HG02571 (cell line): ENCODE measurements at regions not wholly inside any gene's neighbourhood (a gene's known extent, or its start where the extent isn't known, plus 50 kb on each side); places are given as distances from the start of the nearest gene placed in this dataset.

Experiments used
- ATAC-seq: cut with Tn5 transposase; IDR thresholded peaks from one replicate; pipeline ENCODE4 v1.9.1; 2021; ENCODE audit warnings: mild to moderate bottlenecking, moderate library complexity; ENCODE audit not compliant: unreplicated experiment

DNA sequence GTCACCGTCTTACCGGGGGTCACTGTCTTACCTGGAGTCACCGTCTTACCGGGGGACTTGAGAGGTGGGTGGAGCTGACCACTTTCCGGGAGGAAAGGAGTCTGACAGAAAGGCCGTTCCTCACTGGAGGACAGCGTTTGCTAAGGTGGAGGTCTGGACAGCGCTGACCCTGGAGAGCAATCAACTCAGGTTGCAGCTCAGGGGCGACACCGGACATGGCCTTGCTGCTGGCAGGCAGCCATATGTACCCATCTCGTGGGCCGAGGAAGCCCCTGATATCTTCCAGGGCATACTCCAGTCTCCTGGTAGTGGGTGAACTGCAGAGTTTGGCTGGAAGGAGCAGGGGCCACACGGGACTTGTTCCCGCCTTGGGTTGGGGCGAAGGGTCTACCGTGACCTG is 234.6 kb upstream of the MYT1L start:
- no peak for ATAC-seq

DNA sequence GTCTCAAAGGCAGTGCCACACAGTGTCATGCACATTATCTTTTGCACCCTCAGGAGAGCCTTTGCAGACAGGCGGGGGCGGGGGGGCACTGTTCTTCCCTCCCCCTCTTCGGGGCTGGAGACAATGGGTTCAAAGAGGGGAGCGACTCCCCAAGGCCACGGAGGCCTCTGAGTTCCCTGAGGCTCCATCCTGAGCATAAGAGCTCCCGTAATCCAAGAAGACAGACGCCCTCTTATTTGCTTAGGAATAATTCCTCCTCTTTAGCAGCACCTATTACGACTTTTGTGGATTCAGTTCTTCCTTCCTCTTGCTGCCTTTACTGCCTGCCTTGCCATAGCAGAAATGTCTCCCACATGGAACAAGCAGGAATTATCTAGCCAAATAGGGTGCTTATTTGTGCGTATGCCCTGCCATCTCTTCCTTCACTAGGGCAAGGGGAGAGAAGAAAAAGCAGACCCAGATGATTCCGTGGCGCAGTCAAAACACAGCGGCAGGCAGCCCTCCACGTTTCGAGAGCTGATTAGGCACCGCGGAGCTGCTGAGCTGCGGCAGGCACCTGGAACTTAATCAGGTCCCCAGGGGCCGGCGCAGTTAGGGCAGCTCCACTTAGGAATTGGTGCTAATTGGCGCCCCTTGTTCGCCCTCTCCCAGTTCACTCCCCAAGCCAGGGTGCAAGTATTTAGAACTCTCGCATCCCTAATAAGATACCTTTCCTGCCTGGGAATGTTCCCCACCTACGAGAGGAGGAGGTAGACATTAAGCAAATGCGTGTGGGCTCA is 233.4 kb upstream of the MYT1L start:
- no peak for ATAC-seq

- no peak for ATAC-seq
Measured at GRCh38 chr2:2563309-2563860, 232.3 kb upstream of the MYT1L start.

- ATAC-seq: no peak
Measured at GRCh38 chr2:2562867-2563266, 231.8 kb upstream of the MYT1L start.

DNA sequence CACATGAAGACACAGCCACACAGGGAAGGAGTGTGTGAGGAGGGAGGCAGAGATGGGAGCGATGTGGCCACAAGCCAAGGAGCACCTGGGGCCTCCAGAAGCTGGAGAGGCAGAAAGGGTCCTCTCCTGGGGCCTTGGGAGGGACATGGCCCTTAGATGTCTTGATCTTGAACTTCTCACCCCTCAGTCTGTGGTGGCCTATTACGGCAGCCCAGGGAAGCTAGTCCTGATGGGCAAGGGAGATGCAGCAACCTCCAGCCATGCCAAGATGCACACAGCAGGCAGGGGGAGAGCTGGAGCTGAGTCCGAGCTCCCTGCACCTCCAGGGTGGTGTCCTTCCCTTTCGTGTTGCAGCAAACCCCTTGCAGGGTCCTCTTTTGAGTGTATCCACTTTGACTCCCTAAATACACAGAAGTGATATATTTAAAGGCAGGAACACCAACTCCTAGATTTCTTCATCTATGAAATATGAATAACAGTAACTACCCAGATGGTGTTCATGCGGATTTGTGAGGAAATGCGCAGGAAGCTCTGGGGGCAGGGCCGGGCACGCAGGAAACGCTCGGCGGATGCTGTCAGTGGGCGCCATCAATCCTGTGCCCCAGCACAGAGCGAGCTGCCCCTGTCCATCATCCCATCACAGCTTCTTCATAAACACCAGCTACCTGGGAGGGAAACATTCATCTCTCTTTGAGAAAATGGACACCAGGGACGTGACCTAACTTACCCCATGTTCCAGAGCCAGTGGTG is 230.4 kb upstream of the MYT1L start:
- no peak for ATAC-seq

DNA sequence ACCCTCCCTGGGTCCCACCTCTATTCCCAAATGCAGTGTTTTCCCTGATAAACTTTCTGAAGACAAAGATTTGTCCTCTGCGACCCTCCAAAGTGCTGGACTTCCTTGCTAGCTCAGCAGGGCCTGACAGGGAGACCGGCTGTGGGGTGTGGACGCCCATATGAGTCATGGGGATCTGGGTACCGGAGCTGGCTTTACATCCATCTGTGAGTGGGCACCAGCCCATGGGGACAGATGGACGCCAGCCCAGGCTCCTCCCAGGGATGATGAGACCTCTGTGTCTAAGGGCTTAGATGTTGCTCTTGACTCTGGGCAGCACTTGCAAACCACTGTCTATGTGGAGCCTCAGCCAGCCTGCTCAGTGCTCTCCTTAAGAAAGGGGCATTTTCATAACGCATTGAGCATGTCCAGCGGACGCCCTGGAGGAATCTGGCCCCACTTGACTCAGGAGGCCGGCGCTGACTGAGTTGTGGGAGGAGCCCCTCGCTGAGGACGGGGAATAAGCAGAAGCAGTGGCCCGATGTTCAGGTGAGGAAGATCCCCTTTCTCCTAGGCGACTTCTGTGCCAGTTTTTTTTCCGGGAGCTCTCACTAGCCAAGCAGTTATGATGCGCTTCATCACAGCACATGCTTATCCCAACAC is 229.4 kb upstream of the MYT1L start:
- no peak for ATAC-seq

- ATAC-seq: no peak
Measured at GRCh38 chr2:2558476-2558875, 227.4 kb upstream of the MYT1L start.

- ATAC-seq: no peak
Measured at GRCh38 chr2:2557475-2557874, 226.4 kb upstream of the MYT1L start.

GRCh38 chr2:2550856-2551255 is 219.8 kb upstream of the MYT1L start:
- no peak for ATAC-seq

GRCh38 chr2:2547911-2548310 is 216.8 kb upstream of the MYT1L start:
- no peak for ATAC-seq

GRCh38 chr2:2547451-2547850 is 216.4 kb upstream of the MYT1L start:
- no peak for ATAC-seq

DNA sequence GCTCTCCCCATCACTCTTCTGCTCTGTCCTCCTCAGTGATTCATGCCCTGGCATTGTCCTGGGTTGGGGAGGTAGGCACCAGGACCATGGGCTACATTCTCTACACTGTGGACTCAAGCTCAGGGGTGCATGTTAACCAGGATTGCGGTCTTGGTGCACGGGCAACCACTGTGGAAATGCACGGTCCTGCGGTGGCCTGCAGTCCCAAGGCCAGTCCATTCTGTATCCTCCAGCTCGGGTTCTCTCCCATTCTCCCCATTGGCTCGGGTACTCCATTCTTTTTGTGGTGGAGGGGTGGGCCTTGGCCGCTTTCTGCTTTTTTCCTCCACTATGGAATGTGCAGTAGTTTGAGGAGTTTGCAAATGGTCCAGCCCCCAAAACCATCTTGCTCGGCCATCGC is 215.0 kb upstream of the MYT1L start:
- no peak for ATAC-seq

DNA sequence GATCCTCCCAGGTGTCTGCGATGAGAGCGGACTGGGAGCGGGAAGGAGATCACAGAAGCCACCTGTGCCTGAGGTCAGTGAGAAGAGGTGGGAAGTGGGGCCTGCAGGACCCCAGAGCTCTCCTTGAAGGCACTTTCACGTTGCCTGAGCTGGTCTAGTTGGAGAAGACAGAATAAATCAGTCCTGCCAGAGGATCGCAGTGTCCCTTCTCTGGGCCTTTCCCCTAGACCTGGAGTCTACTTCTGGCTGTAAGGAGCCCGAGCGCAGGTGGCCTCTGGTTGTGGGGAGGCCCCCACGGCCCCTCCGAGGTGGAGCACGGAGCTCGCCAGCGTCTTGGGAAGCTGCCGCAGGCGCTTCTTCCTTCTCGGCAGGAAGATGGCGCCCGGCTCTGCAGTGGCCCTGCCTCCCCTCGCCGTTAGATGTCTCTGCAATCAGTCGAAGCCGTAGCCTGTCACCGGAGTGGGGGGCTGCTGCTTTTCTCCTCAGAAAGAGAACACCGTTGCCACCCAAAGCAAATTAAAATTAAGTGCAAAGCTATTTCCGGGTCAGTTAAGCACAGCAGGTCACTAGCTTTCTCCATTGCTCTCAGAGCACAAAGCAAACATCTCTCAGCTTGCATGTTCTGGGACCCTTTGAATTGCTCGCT is 212.0 kb upstream of the MYT1L start:
- no peak for ATAC-seq

DNA sequence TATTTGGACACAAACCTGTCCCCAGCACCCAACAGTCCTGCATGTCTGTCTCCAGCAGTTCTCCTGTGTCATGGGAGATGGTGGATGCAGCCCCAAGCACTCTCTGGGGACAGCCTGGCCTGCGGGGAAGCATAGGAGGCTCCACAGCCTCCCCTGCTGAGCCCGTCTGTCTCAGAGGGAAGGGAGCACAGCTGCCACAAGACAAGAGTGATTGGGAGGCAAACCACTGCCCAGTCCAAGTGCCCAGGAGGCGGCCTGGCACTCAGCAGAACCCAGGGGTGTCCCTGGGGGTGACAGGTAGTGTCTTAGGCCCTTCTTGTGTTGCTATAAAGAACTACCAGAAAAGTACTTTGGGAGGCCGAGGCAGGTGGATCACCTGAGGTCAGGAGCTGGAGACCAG is 211.2 kb upstream of the MYT1L start:
- no peak for ATAC-seq

DNA sequence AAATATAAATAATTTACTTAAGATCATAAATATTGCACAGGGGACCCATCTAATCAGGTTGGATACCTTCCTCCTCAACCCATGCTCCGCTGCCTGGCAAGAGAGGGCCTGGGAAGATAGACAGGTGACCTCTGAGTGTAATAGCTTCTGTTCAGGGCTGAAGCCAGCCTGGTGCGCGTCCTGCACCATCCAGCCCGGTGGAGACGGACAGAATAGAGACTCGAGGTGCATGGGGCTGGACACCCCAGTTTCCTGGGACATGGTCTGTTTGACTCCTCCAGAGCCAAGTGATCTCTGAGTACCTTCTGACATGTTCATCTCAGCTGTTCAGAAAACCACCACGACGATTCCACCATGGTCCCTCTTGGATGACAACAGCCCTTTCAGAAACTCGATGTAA is 209.3 kb upstream of the MYT1L start:
- ATAC-seq: no peak

GRCh38 chr2:2536416-2537056 is 205.5 kb upstream of the MYT1L start:
- ATAC-seq: no peak

- ATAC-seq: no peak
Measured at GRCh38 chr2:2530334-2530733, 199.3 kb upstream of the MYT1L start.

DNA sequence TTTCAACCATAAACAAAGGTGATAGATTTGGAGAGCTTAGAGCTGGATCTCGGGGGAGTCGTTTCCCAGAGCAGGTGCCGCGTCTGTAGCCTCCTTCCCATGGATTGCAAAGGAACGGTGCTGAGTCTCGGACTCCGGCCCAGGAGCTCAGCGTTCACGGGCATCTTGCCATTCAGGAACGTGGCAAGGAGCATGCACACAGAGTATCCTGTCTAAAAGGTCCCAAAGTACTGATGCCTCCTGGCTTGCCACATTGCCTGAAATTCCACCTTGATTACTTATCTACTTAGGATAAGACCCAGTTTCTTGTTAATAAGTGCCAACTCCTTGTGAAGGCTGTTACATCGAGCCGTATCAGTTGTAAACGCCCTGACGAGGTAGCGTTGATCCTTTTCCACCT is 197.8 kb upstream of the MYT1L start:
- ATAC-seq: no peak

GRCh38 chr2:2527148-2527547 is 196.1 kb upstream of the MYT1L start:
- ATAC-seq: no peak

- no peak for ATAC-seq
Measured at GRCh38 chr2:2524348-2524941, 193.4 kb upstream of the MYT1L start.
